Upper lobe of left lung (tissue), 6 donors: ENCODE measurements at regions not wholly inside any gene's neighbourhood (a gene's known extent, or its start where the extent isn't known, plus 50 kb on each side); places are given as distances from the start of the nearest gene placed in this dataset.

Experiments used
- ATAC-seq, 2 donors: fragments of 200-7000 bp; cut with Tn5 transposase; one replicate each; pipeline ENCODE4 v1.9.1; 2022; ENCODE audit warnings: mild to moderate bottlenecking in 2 of 2, moderate library complexity in 2 of 2; ENCODE audit not compliant: low FRiP score in 2 of 2
- DNase-seq, 2 donors: peaks; one replicate each; pipeline ENCODE4 v3.0.0-alpha.2; 2019 to 2020
- H3K27ac ChIP-seq, 4 donors: fragments of 200-600 bp; sonication (generic); one replicate each; pipeline ENCODE4 v1.5.1; 2016 to 2019
- H3K27me3 ChIP-seq, 4 donors: fragments of 200-600 bp; sonication (generic); one replicate each; pipeline ENCODE4 v1.5.1; 2017 to 2019
- H3K36me3 ChIP-seq, 4 donors: fragments of 200-600 bp; sonication (generic); one replicate each; pipeline ENCODE4 v1.5.1; 2016 to 2019
- H3K4me1 ChIP-seq, 4 donors: fragments of 200-600 bp; sonication (generic); one replicate each; pipeline ENCODE4 v1.5.1; 2018 to 2019
- H3K4me3 ChIP-seq, 4 donors: fragments of 200-600 bp; sonication (generic); one replicate each; pipeline ENCODE4 v1.5.1; 2017 to 2019; ENCODE audit warnings: mild to moderate bottlenecking in 2 of 4, moderate library complexity in 1 of 4
- H3K9me3 ChIP-seq, 4 donors: fragments of 200-600 bp; sonication (generic); one replicate each; pipeline ENCODE4 v1.5.1; 2018 to 2019
- CTCF ChIP-seq, 6 experiments: fragments of 450-650 bp in 4 of 6; fragments of 200-600 bp in 2 of 6; sonication (generic) in 2 of 6; IDR thresholded peaks; one replicate each; pipeline ENCODE4 v1.5.1; 2016 to 2019; ENCODE audit warnings: antibody characterized with exemption in 6 of 6
- EP300 ChIP-seq, 4 donors: sonication (generic); formaldehyde crosslinking; IDR thresholded peaks; one replicate each; pipeline ENCODE4 v1.5.1; 2017; ENCODE audit warnings: antibody characterized with exemption in 4 of 4, control low read depth in 2 of 4
- POLR2A ChIP-seq, 4 donors: fragments of 450-650 bp; IDR thresholded peaks; one replicate each; pipeline ENCODE4 v1.5.1; 2016 to 2017; ENCODE audit warnings: antibody characterized with exemption in 4 of 4, mild to moderate bottlenecking in 2 of 4
- POLR2AphosphoS5 ChIP-seq, 2 donors: sonication (generic); formaldehyde crosslinking; IDR thresholded peaks; one replicate each; pipeline ENCODE4 v1.5.1; 2017; ENCODE audit warnings: antibody characterized with exemption in 2 of 2
- WGBS, 2 donors: methylation state at CpG; one replicate each; pipeline ENCODE4 v1.1.5; 2017 to 2018; 5-methylcytosine and 5-hydroxymethylcytosine counted together
- donor health status: DM: no; HTN: no; CAD: no; lungs with moderate emphysema.
- donor health status: DM: no; HTN: yes; CAD: no; lungs with severe emphysema.

GRCh38 chr17:54785643-54786268 is 114.9 kb upstream of the TOM1L1 start:
- Histone ChIP-seq H3K27ac (no peak overlapping the region), H3K27me3 (no peaks in the 10 kb centered on the region), H3K4me3 (no peak overlapping the region), H3K4me1 (no peaks in the 10 kb centered on the region), H3K9me3 (no peaks in the 10 kb centered on the region), H3K36me3 (no peaks in the 10 kb centered on the region)
- WGBS, 2 donors: 84 to 86% methylated on average over 8 of the region's 8 CpGs
- ATAC-seq (no peak), DNase-seq (no peak)
- TF ChIP-seq POLR2A (IDR thresholded peaks at IDR 0.05) (no peak), POLR2AphosphoS5 (IDR thresholded peaks at IDR 0.05) (no peak), EP300 (IDR thresholded peaks at IDR 0.05) (no peak), CTCF (IDR thresholded peaks at IDR 0.05) (no peak)

- DNase-seq (no peak), ATAC-seq (no peak)
- Histone ChIP-seq H3K27ac (no peak overlapping the region), H3K27me3 (no peaks in the 10 kb centered on the region), H3K4me1 (no peaks in the 10 kb centered on the region), H3K4me3 (no peak overlapping the region), H3K9me3 (no peaks in the 10 kb centered on the region), H3K36me3 (no peaks in the 10 kb centered on the region)
- 70 to 72% methylated on average over 10 of the region's 10 CpGs for WGBS, 2 donors
- TF ChIP-seq EP300 (IDR thresholded peaks at IDR 0.05) (no peak), POLR2A (IDR thresholded peaks at IDR 0.05) (no peak), CTCF (IDR thresholded peaks at IDR 0.05) (no peak), POLR2AphosphoS5 (IDR thresholded peaks at IDR 0.05) (no peak)
These were observed 111.4 kb upstream of the TOM1L1 start for GRCh38 chr17:54789101-54789880.

GRCh38 chr17:54793271-54793670 is 107.4 kb upstream of the TOM1L1 start:
- no peaks in the 10 kb centered on the region for H3K36me3 ChIP-seq
- TF ChIP-seq EP300 (IDR thresholded peaks at IDR 0.05): no peak
- no peak for TF ChIP-seq POLR2AphosphoS5 (IDR thresholded peaks at IDR 0.05)
- H3K9me3 ChIP-seq: no peaks in the 10 kb centered on the region
- H3K27ac ChIP-seq: no peak overlapping the region
- no peak overlapping the region for H3K4me3 ChIP-seq
- H3K4me1 ChIP-seq: no peaks in the 10 kb centered on the region
- ATAC-seq (no peak), DNase-seq (no peak)
- H3K27me3 ChIP-seq: no peaks in the 10 kb centered on the region
- 68 to 93% methylated on average over 3 of the region's 3 CpGs for WGBS, 2 donors

GRCh38 chr17:54795046-54795445 is 105.6 kb upstream of the TOM1L1 start:
- Histone ChIP-seq H3K36me3 (no peaks in the 10 kb centered on the region), H3K9me3 (no peaks in the 10 kb centered on the region), H3K27me3 (no peaks in the 10 kb centered on the region), H3K4me3 (no peak overlapping the region), H3K4me1 (no peaks in the 10 kb centered on the region), H3K27ac (no peak overlapping the region)
- ATAC-seq (no peak), DNase-seq (no peak)
- TF ChIP-seq POLR2A (IDR thresholded peaks at IDR 0.05): no peak
- TF ChIP-seq CTCF (IDR thresholded peaks at IDR 0.05): no peak
- no peak for TF ChIP-seq POLR2AphosphoS5 (IDR thresholded peaks at IDR 0.05)
- no peak for TF ChIP-seq EP300 (IDR thresholded peaks at IDR 0.05)

- Histone ChIP-seq H3K27ac (no peak overlapping the region), H3K4me1 (no peaks in the 10 kb centered on the region), H3K27me3 (no peaks in the 10 kb centered on the region), H3K4me3 (no peak overlapping the region), H3K9me3 (no peaks in the 10 kb centered on the region), H3K36me3 (no peaks in the 10 kb centered on the region)
- ATAC-seq (no peak), DNase-seq (no peak)
- WGBS, 2 donors: 90% methylated on average over 2 of the region's 2 CpGs
- no peak for TF ChIP-seq POLR2A (IDR thresholded peaks at IDR 0.05)
- no peak for TF ChIP-seq POLR2AphosphoS5 (IDR thresholded peaks at IDR 0.05)
- no peak for TF ChIP-seq EP300 (IDR thresholded peaks at IDR 0.05)
- TF ChIP-seq CTCF (IDR thresholded peaks at IDR 0.05): no peak
These were observed 93.3 kb upstream of the TOM1L1 start for GRCh38 chr17:54807331-54807730.
